Smooth muscle cell (in vitro differentiated cells): ENCODE measurements at regions not wholly inside any gene's neighbourhood (a gene's known extent, or its start where the extent isn't known, plus 50 kb on each side); places are given as distances from the start of the nearest gene placed in this dataset.

Source experiments
- DNase-seq: peaks from one replicate; lab custom pipeline; 2025; ENCODE audit not compliant: unreplicated experiment; lab: John Stamatoyannopoulos, UW
- H2AFZ ChIP-seq: fragments of 200-600 bp; sonication (generic); 2 replicates; pipeline ENCODE4 v1.6.0; 2016; ENCODE audit warnings: antibody characterized with exemption, low read depth, mild to moderate bottlenecking
- H3F3A ChIP-seq: fragments of 200-600 bp; sonication (generic); 2 replicates; pipeline ENCODE4 v1.6.0; 2017; ENCODE audit warnings: antibody characterized with exemption, low read depth
- H3K27ac ChIP-seq: fragments of 200-600 bp; sonication (generic); 2 replicates; pipeline ENCODE4 v1.5.1; 2016; ENCODE audit warnings: low read depth, mild to moderate bottlenecking
- H3K27me3 ChIP-seq: fragments of 200-600 bp; sonication (generic); 2 replicates; pipeline ENCODE4 v1.6.1; 2016; ENCODE audit warnings: low read depth, mild to moderate bottlenecking
- H3K36me3 ChIP-seq: fragments of 200-600 bp; sonication (generic); 2 replicates; pipeline ENCODE4 v1.5.1; 2016; ENCODE audit warnings: low read depth
- H3K4me1 ChIP-seq: fragments of 200-600 bp; sonication (generic); 2 replicates; pipeline ENCODE4 v1.5.1; 2016; ENCODE audit warnings: low read depth
- H3K4me2 ChIP-seq: fragments of 200-600 bp; sonication (generic); 2 replicates; pipeline ENCODE4 v1.6.0; 2016; ENCODE audit warnings: mild to moderate bottlenecking
- H3K4me3 ChIP-seq: fragments of 200-600 bp; sonication (generic); 2 replicates; pipeline ENCODE4 v1.5.1; 2016; ENCODE audit warnings: mild to moderate bottlenecking
- H3K79me2 ChIP-seq: fragments of 200-600 bp; sonication (generic); 2 replicates; pipeline ENCODE4 v1.6.0; 2016; ENCODE audit warnings: low read depth, mild to moderate bottlenecking
- H3K9ac ChIP-seq: fragments of 200-600 bp; sonication (generic); 2 replicates; pipeline ENCODE4 v1.6.0; 2016; ENCODE audit warnings: low read depth
- H3K9me3 ChIP-seq: fragments of 200-600 bp; sonication (generic); replicated peaks from 2 replicates; pipeline ENCODE4 v1.5.1; 2016; ENCODE audit warnings: low read depth
- H4K20me1 ChIP-seq: fragments of 200-600 bp; sonication (generic); 2 replicates; pipeline ENCODE4 v1.6.0; 2016; ENCODE audit warnings: low read depth
- WGBS: methylation state at CpG from one replicate; pipeline ENCODE4 v1.1.7; 2016; ENCODE audit warnings: low lambda C conversion rate; 5-methylcytosine and 5-hydroxymethylcytosine counted together
- TF ChIP-seq, protein P1 (sequence below): fragments of 200-600 bp; sonication (generic); IDR thresholded peaks from 2 replicates; pipeline ENCODE4 v1.5.1; 2017; ENCODE audit warnings: borderline replicate concordance, mild to moderate bottlenecking, antibody characterized with exemption; ENCODE audit not compliant: insufficient read depth, poor library complexity, severe bottlenecking

DNA sequence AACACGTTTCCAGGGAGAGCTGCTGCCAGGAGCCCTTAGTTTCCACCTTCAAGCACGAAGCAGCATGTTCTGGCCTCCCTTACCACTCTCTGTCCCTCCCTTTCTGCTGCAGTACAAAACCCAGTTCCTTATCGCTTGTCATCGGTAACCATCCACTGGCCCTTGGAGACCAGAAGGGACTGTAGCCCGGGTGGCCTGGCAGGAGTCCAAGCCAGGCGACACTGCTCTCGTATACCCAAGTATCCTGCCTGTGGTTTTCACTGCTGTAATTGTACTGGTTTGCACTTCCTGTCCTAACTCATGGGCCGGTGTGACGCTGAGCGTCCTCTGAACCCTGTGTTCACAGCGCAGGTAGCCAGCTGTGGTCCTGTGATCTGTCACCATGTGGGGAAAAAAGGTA lies 81.1 kb downstream of the MAF start:
- Histone ChIP-seq H2AFZ (no peak overlapping the region), H3K36me3 (no peaks in the 10 kb centered on the region), H3K4me2 (no peak overlapping the region), H3K4me3 (no peak overlapping the region), H3K27ac (no peak overlapping the region), H3K79me2 (no peaks in the 10 kb centered on the region), H3K9me3 (no peaks in the 10 kb centered on the region), H3F3A (no peaks in the 10 kb centered on the region), H3K9ac (no peak overlapping the region), H3K4me1 (no peaks in the 10 kb centered on the region), H3K27me3 (peaks cover 24% of the 10 kb centered on the region), H4K20me1 (no peaks in the 10 kb centered on the region)
- TF ChIP-seq, protein P1, sequence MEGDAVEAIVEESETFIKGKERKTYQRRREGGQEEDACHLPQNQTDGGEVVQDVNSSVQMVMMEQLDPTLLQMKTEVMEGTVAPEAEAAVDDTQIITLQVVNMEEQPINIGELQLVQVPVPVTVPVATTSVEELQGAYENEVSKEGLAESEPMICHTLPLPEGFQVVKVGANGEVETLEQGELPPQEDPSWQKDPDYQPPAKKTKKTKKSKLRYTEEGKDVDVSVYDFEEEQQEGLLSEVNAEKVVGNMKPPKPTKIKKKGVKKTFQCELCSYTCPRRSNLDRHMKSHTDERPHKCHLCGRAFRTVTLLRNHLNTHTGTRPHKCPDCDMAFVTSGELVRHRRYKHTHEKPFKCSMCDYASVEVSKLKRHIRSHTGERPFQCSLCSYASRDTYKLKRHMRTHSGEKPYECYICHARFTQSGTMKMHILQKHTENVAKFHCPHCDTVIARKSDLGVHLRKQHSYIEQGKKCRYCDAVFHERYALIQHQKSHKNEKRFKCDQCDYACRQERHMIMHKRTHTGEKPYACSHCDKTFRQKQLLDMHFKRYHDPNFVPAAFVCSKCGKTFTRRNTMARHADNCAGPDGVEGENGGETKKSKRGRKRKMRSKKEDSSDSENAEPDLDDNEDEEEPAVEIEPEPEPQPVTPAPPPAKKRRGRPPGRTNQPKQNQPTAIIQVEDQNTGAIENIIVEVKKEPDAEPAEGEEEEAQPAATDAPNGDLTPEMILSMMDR, result no peak
- no peak for DNase-seq
- WGBS, result 70% methylated on average over 11 of the region's 11 CpGs

DNA sequence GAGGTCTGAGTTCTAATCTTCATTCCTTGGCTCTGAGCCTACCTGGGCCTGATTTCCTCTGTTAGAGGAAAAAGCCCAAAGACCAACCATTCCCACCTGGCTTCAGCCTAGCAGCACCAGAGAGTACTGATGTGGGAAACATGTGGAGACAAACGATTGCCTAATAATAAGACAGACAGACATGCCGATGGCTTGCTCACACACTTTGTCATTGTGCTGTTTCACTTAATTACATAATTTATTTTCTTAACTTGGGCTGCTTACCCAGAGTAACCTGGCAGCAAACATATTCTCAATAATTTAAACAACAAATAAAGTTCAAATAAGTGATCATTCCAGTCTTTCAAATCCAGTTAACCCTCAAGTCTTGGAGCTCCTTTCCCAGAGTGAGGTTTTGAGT lies 83.4 kb downstream of the MAF start:
- Histone ChIP-seq H3K4me2 (no peak overlapping the region), H3K4me1 (no peaks in the 10 kb centered on the region), H2AFZ (no peak overlapping the region), H3K9ac (no peak overlapping the region), H4K20me1 (no peaks in the 10 kb centered on the region), H3K4me3 (no peak overlapping the region), H3K27ac (no peak overlapping the region), H3K79me2 (no peaks in the 10 kb centered on the region), H3K27me3 (peaks cover 35% of the 10 kb centered on the region), H3F3A (no peaks in the 10 kb centered on the region), H3K36me3 (no peaks in the 10 kb centered on the region), H3K9me3 (no peaks in the 10 kb centered on the region)
- no peak for DNase-seq
- 87% methylated on average over 2 of the region's 2 CpGs for WGBS
- TF ChIP-seq, protein P1, result no peak

DNA sequence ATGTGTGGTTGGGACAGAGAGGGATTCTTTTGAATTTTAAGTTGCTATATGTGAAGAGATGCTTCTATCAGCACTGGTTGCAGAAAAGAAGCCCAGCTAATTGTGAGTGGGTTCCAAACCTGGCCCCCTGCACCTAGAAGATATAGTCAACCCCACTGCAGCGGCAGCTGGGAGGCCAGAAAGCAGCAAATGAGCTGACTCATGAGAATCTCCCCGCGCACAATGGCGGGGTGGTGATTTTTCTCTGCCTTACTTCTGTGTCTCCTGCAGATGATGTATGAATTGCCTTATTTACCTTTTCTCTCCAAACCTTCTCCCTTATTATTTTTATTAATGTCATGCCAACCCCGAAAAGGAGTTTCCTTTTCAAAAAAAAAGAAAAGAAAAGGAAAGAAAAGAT lies 89.7 kb downstream of the MAF start:
- WGBS, result 91% methylated on average over 5 of the region's 5 CpGs

DNA sequence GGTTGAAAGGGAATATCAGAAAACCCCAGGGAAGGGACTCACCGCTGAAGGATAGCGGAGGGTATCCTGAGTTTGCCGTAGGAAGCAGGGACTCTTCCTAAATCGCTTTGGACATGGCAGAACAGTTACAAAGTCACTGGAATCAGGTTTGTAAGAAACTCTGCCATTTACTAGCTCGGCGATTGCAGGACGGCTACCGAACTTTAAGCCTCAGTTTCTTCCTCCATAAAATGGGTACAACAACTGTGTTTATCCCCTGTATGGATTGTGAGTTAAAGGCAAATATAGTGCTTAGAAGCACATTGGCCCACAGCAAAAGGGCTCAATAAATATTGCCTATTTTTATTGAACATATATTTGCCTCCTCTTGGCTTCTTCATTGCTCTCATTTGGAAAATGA lies 90.6 kb downstream of the MAF start:
- Histone ChIP-seq H3K36me3 (no peaks in the 10 kb centered on the region), H3K27me3 (peaks cover 42% of the 10 kb centered on the region), H3K27ac (no peak overlapping the region), H2AFZ (no peak overlapping the region), H3K9ac (no peak overlapping the region), H3K4me2 (no peak overlapping the region), H3K4me1 (no peaks in the 10 kb centered on the region), H3K4me3 (no peak overlapping the region), H4K20me1 (no peaks in the 10 kb centered on the region), H3K9me3 (no peaks in the 10 kb centered on the region), H3K79me2 (no peaks in the 10 kb centered on the region), H3F3A (no peaks in the 10 kb centered on the region)
- DNase-seq, result no peak
- 97% methylated on average over 8 of the region's 8 CpGs for WGBS
- TF ChIP-seq, protein P1, result no peak

More for the DNA sequence above, 89.7 kb downstream of the MAF start:
- H3K4me1 ChIP-seq, result no peaks in the 10 kb centered on the region
- no peaks in the 10 kb centered on the region for H3K9me3 ChIP-seq
- no peak overlapping the region for H3K4me3 ChIP-seq
- H3K4me2 ChIP-seq, result no peak overlapping the region
- no peaks in the 10 kb centered on the region for H4K20me1 ChIP-seq
- H3K27ac ChIP-seq, result no peak overlapping the region
- TF ChIP-seq, protein P1, result no peak
- H2AFZ ChIP-seq, result no peak overlapping the region
- H3K79me2 ChIP-seq, result no peaks in the 10 kb centered on the region
- H3F3A ChIP-seq, result no peaks in the 10 kb centered on the region
- peaks cover 32% of the 10 kb centered on the region for H3K27me3 ChIP-seq
- H3K9ac ChIP-seq, result no peak overlapping the region
- no peak for DNase-seq
- H3K36me3 ChIP-seq, result no peaks in the 10 kb centered on the region
